NCI-H1694 treated with DMSO at 0.1 percent for 48 hours (cell line): ENCODE measurements at regions not wholly inside any gene's neighbourhood (a gene's known extent, or its start where the extent isn't known, plus 50 kb on each side); places are given as distances from the start of the nearest gene placed in this dataset.
A peak's percentile ranks its signal among the peaks of the same experiment; 100 is the strongest.

Source experiments
- DNase-seq: peaks from one replicate; lab custom pipeline; 2025; lab: John Stamatoyannopoulos, UW

DNA sequence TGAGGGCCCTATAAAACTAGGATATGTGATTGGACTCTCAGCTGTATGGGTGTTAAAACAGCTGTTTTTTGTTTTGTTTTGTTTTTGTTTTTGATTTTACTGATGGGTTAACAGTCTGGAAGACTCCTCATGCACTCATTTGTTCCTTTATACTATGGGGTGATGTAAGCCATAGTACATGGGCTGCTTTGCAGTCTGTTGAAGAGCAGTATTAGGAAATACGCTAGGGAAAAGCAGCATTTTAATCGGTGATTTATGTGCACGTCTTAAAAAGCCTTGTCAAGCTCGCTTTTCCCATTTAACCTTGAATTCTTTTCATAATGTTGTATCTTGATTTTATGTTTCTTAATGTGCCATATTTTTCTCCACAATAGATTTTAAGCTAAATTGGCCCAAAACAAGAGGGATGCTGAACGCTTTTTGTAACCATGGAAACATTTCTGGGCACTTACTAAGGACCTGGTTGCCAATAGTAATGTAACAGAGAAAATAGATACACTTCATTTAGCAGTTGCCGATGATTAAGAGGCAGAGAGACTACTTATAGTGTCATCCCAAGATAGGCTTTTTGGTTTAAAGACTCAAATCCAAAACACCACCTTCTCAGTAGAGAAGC lies 244.0 kb downstream of the SNAPC1 start:
- peak; percentile 10 for DNase-seq

DNA sequence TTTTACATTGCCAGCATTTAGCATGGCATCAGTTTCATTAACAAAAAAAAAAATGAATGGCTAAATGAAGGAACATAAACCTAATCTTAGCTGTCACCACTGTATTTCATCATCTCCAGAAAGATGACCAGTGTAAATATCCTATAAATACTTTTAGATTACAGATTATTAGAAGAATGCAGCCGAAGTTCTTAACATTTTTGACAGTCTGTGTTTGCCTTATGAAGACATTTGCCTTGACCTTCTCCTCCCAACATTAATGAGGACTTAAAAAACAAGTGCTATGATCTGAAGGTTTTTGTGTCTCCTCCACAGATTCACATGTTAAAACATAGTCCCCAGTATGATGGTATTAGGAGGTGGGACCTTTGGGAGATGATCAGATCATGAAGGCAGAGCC lies 253.0 kb downstream of the SNAPC1 start:
- no peak for DNase-seq

DNA sequence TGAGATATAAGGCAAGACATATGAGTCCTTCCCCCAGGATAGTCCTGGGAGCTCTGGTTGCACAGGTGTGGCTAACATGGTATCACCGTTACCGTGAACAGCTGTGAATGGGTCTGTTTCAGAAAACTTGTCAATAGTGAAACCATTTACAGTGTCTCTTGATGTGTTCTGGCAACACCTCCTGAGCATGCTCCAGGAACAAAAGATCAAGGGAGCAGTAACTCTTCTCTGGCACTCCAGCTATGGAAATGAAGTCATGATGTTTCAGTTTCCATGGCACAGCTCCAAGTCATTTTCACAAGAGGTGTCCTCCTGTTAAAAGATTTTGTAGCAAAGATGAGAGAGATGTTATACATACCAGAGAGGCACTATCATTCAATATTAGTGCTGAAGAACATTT lies 253.7 kb downstream of the SNAPC1 start:
- no peak for DNase-seq

DNA sequence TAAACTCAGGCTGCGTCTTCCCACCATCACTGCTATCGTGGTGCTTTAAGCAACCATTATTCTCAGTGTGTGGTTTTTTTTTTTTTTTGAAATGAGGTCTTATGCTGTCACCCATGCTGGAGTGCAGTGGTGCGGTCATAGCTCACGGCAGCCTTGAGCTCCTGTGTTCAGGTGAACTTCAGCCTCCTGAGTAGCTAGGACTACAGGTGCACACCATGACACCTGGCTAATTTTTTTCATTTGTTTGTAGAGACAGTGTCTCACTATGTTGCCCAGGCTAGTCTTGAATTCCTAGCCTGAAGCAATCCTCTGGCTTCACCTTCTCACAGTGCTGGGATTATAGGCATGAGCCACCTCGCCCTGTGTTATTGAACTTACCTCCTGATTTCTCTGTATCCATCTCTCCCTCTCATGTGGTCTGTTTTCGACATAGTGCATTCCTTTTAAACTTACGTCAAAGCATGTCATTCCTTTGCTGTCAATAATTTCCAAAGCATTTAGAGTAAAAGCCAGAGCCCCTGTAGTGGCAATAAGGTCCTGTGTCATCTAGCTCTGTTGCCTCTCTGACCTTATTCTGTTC lies 255.5 kb downstream of the SNAPC1 start:
- DNase-seq, result no peak

DNA sequence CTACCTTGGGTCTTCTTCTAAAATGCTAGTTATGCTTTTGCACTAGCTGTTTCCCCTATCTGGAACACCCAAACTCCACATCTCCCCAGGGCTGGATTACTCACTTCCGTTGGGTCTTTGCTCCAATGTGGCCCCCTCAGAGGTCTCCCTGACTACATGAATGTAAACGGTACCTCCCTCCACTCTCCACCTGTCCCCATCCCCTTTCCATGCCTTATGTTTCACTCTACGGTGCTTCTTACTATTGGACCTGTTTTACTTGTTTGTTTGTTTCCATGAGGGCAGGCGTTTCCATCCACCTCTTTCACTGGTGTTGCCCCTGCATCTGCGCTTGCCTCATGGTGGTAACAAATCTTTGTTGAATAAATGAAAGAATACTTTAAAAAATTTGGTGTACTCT lies 256.4 kb downstream of the SNAPC1 start:
- no peak for DNase-seq

DNA sequence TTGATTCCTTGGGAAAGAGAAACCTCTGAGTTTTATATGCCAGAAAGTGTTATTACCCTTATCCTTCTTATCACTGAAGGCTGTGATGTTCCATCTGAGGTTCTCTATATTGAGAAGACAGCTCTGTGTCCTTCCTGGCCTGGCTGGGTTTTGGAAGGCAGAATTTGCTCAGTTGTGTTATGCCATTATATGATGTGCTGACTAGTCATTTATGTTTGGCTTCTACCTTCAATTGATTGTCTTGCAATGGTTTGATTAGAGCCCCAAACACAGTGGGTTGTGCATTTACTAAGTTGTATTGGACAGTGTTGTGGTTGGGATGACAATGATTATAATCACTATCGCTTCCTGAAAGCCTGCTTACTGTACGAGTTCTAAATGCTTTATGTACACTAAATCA lies 265.7 kb downstream of the SNAPC1 start:
- DNase-seq, result no peak

DNA sequence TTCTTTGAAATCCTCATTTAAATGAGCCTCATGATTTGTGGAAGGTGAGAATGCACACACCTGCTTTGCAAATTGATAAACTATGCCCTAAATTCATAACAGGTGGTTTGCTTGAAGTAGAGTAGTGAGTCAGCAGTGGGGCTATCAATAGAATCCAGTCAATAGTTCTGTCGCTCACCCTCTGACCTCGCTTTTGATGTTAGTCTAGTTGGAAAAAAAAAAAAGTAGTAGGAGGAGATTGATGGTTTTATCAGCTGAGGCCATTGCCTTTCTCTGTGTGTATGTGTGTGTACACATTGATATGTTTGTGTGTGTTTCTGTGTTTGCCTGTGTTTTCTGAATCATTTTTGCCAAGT lies 267.3 kb downstream of the SNAPC1 start:
- no peak for DNase-seq

DNA sequence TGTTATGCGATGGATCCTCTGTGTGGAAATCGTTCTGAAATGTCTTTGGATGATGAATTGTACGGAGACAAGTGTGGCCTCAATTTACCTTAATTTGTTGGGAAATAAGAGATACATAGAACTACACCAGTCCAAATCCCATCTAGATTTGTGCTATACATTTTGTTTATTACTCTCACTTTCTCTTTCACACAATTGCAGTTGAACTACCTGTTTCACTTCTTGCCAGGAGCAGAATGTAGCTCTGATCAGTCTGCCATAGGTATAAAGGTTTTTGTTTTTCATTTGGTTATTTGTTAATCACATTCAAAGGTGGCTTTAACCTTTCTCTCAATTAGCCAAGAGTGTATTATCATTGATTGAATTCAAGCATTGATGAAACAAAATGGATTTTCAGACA lies 268.2 kb downstream of the SNAPC1 start:
- no peak for DNase-seq

DNA sequence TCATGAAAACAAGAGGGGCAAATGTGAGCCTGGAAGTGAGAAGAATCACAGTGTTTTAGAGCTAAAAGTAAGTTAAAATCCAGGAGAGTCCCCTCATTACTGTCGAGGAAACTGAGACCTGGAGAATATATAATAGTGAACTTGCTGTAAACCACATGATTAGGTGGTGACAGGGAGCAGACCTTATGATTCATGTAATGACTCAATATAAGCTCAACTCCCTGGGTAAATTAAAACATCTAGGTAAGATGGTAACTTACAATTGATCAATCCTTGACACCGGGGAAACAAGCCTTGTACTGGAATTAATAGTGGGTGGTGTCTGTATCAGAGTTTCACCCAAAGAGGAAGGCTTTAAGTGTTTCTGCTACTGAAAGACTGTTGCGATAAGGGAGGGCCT lies 269.3 kb downstream of the SNAPC1 start:
- DNase-seq, result no peak

DNA sequence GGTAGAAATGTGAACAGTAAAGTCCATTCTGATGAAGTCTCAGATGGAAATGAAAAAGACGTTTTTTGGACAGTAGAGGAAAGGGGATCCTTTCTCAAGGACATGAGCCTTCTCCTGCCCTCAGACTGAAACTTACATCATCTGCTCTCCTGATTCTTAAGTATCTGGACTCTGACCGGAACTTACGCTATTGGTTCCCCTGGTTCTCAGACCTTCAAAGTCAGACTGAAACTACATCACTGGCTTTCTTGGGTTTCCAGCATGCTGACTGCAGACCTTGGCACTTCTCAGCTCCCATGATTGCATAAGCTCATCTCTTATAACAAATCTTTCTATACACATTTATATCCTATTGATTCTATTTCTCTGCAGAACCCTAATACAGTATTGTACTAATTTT lies 291.0 kb downstream of the SNAPC1 start:
- no peak for DNase-seq

DNA sequence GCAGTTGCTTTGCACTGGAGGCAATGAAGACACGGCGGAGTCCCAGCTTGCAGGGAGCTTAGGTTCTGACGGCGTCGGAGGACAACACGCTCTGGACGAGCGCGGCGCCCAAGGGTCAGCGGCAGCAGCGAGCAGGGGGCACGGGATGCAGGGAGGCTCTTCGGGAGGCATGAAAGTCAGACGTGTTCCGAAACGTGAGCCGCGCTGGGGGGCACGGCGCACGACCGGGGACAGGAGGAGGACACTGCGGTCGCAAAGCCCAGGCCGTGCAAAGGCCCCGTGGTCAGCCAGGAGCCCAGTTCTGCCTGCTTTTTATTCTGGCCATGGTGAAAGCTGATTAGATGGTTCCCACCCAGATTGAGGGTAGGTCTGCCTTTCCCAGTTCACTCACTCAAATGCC lies 294.6 kb downstream of the SNAPC1 start:
- DNase-seq, result no peak

DNA sequence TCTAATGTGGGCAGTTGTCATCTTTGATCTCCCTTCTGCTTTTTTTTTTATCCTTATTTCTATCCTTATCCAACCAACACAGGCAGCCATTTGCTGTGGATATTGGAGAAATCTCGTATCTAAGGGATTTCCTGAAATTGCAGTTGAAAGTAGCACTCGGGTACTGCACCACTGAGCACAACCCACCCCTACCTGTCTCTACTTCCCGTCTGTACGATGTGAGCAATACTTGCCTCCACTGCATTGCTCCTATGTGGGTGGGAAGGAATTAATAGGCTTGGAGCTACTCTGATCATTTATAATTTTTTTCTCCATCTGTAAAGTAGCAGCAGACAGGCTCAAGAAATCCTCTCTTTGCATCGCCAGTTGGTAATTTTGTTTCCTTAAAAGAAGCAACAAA lies 300.4 kb downstream of the SNAPC1 start:
- no peak for DNase-seq

DNA sequence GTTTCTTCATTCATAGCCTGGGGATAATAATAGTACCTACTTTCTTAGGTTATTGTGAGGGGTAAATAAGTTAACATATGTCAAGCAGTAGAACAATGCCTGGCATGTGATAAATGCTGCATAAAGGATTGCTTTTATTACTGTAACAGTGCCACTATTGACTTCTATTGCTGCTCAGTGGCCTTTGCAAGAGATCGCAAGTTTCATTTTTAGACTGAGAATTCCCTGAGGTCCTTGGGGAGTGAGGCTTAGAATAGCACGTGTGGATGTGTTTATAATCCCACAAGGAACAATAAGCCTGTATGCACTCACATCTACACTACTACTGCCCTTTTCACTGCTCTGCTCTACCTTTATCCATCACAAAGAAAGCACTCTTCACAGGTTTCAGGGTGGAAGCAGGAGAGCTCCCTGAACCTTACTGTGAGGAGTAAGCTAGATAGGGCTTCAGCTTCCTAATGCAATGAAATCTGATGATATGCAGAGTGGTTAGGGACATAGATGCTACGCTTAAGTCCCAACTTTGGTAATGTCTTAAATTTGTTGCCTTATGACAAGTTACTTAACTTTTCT lies 302.6 kb downstream of the SNAPC1 start:
- DNase-seq, result no peak

DNA sequence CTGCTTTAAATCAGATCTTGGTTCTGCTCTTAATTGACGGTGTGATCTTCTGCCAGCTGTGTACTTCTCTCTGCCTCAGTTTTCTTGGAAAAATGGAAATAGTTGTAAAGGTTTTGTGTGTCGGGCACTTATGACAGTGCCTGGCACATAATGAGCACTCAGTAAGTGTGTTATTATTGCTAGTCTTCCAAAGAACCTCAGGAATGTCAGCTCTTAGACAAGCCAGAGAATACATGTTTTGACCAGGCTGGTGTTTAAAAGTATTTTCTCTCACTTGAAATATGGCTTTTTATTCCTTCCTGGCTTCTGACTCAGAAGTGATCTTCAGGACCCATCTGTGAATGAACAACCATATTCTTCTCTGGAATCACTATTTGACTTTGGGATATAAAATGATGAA lies 304.1 kb downstream of the SNAPC1 start:
- DNase-seq, result no peak

DNA sequence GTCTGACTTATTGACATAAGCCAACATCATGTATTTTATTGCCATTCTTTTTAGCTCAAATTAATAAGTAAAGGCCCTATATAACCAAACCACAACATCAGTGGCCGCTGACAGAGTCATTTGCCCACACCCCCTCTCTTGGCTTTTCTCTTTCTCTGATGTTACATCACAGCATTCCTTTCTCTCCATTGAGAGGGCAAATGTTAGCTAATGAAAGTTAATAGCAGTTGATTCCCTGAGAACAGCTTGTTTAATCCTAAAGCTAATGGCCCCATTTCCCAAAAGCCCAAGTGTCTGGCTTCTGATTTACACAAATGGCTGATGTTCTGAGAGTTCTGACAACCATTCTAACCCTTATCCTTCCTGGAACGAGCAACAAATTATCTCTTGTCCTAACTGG lies 308.8 kb downstream of the SNAPC1 start:
- no peak for DNase-seq

DNA sequence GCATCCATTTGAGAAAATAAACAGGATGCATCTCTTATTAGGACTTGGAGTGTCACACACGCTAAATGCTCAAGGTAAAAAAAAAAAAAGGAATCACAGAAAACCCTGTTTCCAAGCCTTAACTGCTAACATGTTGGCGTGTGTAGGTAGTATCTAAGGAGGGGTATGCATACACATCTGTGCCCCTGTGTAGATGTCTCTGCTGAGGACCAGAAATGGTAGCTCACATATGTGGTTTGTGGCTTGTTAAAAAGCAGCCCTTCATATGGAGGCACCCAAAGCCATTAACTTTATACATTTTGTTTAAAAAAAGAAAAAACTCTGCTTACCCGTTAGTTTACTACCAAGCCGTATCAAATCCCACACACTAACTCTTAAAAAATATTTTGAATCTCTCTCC lies 314.1 kb downstream of the SNAPC1 start:
- no peak for DNase-seq

DNA sequence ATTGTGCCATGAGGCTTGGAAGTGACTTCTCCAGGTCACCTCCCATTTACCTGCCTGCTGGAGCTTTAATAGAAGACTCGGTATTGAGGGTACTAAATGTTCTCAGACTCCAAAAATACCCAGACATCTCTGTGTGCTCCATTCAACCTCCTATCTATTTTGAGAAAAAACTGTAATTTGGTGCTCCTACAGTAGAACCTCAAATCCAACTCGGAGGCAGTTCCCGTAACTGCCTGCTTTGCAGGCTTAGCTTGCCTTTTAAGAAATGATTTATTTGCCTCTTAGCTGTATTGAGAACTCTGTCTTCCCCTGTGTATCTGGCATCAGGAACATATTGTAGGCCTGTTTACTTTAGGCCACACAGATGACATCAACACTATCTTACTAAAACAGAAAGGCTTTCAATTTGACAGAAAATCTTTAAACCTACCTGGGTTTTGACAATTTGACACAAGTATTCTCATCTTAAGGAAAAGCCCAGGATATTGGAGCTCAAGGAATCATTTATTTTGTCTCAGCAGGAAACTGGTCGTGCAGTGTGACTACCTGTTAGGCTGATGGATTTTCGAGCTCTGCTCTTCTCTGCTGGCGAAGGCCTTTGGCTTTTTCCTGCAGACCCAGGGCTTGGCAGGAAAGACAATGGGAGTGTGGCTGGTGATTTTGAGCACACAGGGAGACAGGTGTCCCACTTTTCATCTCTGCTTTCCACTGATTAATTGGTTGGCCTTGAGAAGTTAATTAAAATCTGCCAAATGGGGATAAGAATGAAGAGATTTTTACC lies 314.8 kb downstream of the SNAPC1 start:
- DNase-seq, result no peak

DNA sequence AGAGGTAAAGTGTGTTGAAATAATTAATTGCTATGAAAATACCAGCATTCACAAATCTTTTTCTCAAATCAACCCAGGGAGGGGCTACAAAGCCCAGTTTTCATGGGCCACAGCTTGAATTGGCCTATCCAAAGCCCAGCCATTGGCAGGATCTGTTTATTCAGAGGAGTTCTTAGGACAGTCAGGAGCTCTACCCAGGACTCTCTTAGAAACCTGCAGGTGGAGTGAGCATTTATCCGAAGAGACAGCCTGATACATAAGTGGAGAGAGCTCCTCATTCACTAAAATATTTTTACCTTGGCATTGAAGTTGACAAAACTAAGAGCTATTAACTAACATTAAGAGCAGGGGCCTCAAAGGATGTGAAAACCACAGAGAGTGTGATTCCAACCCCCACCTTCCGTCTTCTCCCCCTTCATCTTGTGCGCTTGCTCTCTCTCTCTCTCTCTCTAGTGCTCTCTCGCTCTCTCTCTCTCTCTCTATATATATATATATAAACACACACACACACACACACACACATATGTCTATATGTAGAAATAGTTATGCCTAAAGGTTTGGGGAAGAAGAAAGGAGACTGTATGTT lies 315.5 kb downstream of the SNAPC1 start:
- no peak for DNase-seq

DNA sequence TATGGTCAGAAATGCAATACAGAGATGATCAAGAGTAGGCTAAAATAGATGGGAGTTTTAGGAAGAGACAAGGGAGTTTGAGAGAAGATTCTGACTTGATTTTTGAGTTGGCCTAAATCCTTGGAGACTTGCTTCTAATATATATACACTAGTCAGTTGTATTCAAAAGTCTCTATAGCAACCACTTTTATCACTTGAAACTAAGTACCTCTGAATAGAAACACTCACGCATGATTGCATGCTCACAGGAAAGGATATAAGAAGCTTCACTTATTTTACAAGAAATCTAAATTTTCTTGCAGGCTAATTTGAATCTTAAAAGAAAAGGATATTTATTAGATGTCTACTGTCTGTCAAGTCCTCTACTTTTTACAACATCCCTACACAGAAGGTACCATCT lies 316.8 kb downstream of the SNAPC1 start:
- no peak for DNase-seq

DNA sequence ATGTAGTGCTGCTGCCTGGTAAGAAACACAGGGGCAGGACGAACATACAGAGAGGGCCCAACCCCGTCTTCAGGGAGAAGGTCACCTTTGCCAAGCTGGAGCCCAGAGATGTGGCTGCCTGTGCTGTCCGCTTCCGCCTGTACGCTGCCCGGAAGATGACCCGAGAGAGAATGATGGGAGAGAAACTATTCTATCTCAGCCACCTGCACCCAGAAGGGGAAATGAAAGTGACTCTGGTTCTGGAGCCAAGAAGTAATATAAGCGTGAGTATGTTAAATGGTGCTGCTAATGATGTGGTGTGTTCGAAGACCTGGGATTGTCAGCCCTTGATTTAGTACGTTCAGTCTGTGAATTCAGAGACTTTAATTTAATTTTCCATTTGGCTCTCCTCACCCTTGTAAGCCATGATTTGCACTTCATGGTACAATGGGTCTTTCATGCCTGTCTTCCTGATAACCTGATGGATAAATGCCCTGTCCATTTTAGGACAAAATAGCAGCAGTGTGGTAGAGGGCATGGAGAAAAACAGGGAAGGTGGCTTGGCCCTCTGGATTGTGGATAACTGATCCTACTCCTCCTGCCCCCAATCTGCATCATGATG lies 318.9 kb downstream of the SNAPC1 start:
- DNase-seq, result no peak

DNA sequence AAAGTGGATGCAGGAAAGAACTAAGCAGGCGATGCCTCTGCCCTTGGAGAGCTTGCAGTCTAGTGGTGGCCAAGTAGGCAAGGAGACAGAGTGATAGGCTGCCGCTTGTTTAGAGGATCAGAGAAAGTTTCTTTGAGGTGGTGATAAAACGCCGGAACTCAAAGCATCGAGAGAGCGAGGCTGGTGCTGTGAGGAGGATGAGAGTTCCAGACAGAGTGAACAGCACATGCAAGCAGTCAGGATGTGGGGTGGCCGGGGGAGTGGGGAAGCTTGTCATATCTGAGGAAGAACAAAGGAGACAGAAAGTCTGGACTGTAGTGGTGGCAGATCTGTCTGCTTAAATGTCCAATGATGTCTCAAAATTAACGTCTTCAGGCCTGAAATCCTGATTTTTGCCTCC lies 319.7 kb downstream of the SNAPC1 start:
- no peak for DNase-seq

DNA sequence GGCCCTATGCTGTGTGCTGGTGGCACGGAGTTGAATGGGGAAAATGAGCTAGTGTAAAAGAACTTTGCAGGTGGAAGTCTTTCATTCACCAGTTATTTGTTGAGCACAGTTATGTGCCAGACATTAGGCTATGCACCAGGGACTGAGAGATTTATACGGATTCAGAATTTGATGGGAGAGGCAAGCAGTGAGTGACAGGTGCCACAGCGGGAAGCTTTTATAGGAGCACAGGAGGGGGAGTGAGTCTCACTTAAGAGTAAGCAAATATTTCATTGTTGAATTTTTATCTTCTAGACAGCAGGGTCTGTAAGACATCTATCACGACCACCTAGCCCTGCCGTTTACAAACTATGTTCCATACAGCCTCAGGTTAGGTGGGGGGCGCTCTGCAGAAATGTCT lies 320.6 kb downstream of the SNAPC1 start:
- DNase-seq, result no peak

DNA sequence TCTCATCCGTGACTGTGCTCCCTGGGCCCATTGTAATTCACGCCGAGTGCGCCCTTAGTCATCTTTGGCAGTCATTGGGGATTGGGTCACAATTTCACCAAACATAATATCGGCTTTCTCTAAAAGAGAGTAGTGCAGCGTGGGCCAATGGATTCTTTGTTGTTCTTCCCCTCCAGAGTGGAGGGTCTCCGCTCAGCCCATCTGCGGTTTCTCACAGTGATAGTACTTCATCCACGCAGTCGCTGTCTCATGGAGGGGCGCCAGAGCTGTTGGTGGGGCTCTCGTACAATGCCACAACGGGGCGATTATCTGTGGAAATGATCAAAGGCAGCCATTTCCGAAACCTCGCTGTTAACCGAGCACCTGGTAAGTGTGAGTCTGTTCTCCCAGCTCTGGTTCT lies 321.8 kb downstream of the SNAPC1 start:
- DNase-seq, result no peak
